Brain microvascular endothelial cell (primary cell): ENCODE measurements at regions not wholly inside any gene's neighbourhood (a gene's known extent, or its start where the extent isn't known, plus 50 kb on each side); places are given as distances from the start of the nearest gene placed in this dataset.

ENCODE experiments used
- DNase-seq: peaks from one replicate; pipeline ENCODE4 v3.0.0-alpha.2; 2020
- H3K27ac ChIP-seq: fragments of 250-450 bp; sonication (Bioruptor Pico); 2 replicates; pipeline ENCODE4 v1.5.1; 2020; ENCODE audit warnings: mild to moderate bottlenecking, moderate library complexity
- H3K27me3 ChIP-seq: fragments of 250-450 bp; sonication (Bioruptor Pico); replicated peaks from 2 replicates; pipeline ENCODE4 v1.5.1; 2020; ENCODE audit warnings: mild to moderate bottlenecking
- H3K36me3 ChIP-seq: fragments of 250-450 bp; sonication (Bioruptor Pico); replicated peaks from 2 replicates; pipeline ENCODE4 v1.5.1; 2020; ENCODE audit warnings: mild to moderate bottlenecking
- H3K4me3 ChIP-seq: 2 replicates; pipeline ENCODE4 v1.5.1; 2011; ENCODE audit warnings: low read depth, mild to moderate bottlenecking, control low read depth, low read length, moderate library complexity
- in situ Hi-C: cut with HindIII; loops from 2 replicates; pipeline ENCODE4 v1.10.0; 2017; ENCODE audit warnings: low sequenced_read_pairs, low pct_ligation_motif_present
- TF ChIP-seq, protein P1 (sequence below): IDR thresholded peaks from 2 replicates; pipeline ENCODE4 v1.5.1; 2011; ENCODE audit warnings: low read depth, mild to moderate bottlenecking, moderate library complexity, low read length, control low read depth, inconsistent platforms; ENCODE audit errors: missing control alignments

GRCh38 chr7:136131304-136131630 lies 154.1 kb upstream of the MTPN start:
- Histone ChIP-seq H3K4me3 (no peak overlapping the region), H3K27ac (no peak overlapping the region), H3K36me3 (no peaks in the 10 kb centered on the region), H3K27me3 (no peaks in the 10 kb centered on the region)
- DNase-seq, result no peak
- TF ChIP-seq, protein P1, sequence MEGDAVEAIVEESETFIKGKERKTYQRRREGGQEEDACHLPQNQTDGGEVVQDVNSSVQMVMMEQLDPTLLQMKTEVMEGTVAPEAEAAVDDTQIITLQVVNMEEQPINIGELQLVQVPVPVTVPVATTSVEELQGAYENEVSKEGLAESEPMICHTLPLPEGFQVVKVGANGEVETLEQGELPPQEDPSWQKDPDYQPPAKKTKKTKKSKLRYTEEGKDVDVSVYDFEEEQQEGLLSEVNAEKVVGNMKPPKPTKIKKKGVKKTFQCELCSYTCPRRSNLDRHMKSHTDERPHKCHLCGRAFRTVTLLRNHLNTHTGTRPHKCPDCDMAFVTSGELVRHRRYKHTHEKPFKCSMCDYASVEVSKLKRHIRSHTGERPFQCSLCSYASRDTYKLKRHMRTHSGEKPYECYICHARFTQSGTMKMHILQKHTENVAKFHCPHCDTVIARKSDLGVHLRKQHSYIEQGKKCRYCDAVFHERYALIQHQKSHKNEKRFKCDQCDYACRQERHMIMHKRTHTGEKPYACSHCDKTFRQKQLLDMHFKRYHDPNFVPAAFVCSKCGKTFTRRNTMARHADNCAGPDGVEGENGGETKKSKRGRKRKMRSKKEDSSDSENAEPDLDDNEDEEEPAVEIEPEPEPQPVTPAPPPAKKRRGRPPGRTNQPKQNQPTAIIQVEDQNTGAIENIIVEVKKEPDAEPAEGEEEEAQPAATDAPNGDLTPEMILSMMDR, result no peak
- in situ Hi-C loops, result no loop called here

GRCh38 chr7:136130511-136131303 lies 153.5 kb upstream of the MTPN start:
- Histone ChIP-seq H3K36me3 (no peaks in the 10 kb centered on the region), H3K27me3 (no peaks in the 10 kb centered on the region), H3K27ac (no peak overlapping the region), H3K4me3 (no peak overlapping the region)
- no peak for DNase-seq
- in situ Hi-C loops, result no loop called here
- TF ChIP-seq, protein P1, result no peak

DNA sequence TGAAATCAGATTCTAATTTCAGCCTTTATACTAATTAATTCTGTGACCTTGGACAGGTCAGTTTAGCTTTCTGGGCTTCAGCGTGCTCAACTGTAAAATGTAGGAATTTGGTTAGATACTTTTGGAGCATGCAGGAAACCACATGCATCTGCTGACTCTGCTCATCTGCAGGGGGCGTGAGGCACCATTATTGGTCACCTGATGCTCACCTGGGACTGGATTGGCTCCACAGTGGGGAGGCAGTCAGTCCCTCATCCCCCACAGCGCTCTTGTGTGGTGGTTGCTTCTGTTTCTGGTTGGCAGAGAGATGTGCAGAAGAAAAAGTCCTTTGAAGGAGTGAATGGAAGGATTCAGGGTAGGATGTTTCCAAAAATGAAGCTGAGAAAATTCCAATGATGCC lies 150.9 kb upstream of the MTPN start:
- in situ Hi-C loops, result no loop called here
- TF ChIP-seq, protein P1, result no peak
- Histone ChIP-seq H3K4me3 (no peak overlapping the region), H3K27ac (no peak overlapping the region), H3K36me3 (no peaks in the 10 kb centered on the region), H3K27me3 (no peaks in the 10 kb centered on the region)
- DNase-seq, result no peak

GRCh38 chr7:136123352-136123751 lies 146.2 kb upstream of the MTPN start:
- DNase-seq, result no peak
- no peak overlapping the region for H3K27ac ChIP-seq
- no peaks in the 10 kb centered on the region for H3K27me3 ChIP-seq
- no peak overlapping the region for H3K4me3 ChIP-seq
- TF ChIP-seq, protein P1, result no peak
- no peaks in the 10 kb centered on the region for H3K36me3 ChIP-seq
- in situ Hi-C loops, result no loop called here

GRCh38 chr7:136122026-136122425 lies 144.9 kb upstream of the MTPN start:
- TF ChIP-seq, protein P1, result no peak
- no peak overlapping the region for H3K27ac ChIP-seq
- DNase-seq, result no peak
- H3K27me3 ChIP-seq, result no peaks in the 10 kb centered on the region
- no peak overlapping the region for H3K4me3 ChIP-seq
- in situ Hi-C loops, result no loop called here
- no peaks in the 10 kb centered on the region for H3K36me3 ChIP-seq

DNA sequence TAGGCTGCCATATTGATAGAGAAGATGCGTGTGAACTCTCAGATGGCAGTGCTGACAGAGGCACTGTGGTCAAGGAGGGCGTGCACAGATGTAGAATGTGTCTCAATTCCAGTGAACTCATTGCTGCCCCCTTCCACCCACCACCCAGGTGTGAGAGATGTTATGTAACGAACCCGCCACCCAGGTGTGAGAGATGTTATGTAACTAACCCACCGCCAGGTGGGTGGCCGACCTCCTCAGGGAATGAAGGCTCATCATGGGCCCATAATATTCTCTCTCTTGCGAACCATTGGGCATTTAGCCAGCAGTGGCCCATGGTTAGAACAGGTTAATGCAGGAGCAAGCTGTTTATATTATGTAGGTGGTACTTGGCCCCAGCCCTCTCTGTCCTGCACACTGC lies 140.4 kb upstream of the MTPN start:
- Histone ChIP-seq H3K4me3 (no peak overlapping the region), H3K36me3 (no peaks in the 10 kb centered on the region), H3K27ac (no peak overlapping the region), H3K27me3 (no peaks in the 10 kb centered on the region)
- no peak for DNase-seq
- TF ChIP-seq, protein P1, result no peak
- in situ Hi-C loops, result no loop called here
